Psoas muscle (tissue), 7 donors: ENCODE measurements at regions not wholly inside any gene's neighbourhood (a gene's known extent, or its start where the extent isn't known, plus 50 kb on each side); places are given as distances from the start of the nearest gene placed in this dataset.
A peak's percentile ranks its signal among the peaks of the same experiment; 100 is the strongest.

Source experiments
- ATAC-seq, 4 donors: fragments of 200-7000 bp; cut with Tn5 transposase; one replicate each; pipeline ENCODE4 v1.9.1; 2020; ENCODE audit warnings: moderate library complexity in 3 of 4, mild to moderate bottlenecking in 2 of 4
- DNase-seq, 2 donors: peaks; one replicate each; pipeline ENCODE4 v3.0.0-alpha.2; 2020
- H3K27ac ChIP-seq: fragments of 200-600 bp; one replicate; pipeline ENCODE4 v1.8.0; 2022
- H3K27me3 ChIP-seq, 3 donors: fragments of 200-600 bp in 1 of 3; one replicate each; pipeline versions ENCODE4 v1.6.1 to v1.8.0; 2013 to 2022; ENCODE audit warnings: low read length in 2 of 3, mild to moderate bottlenecking in 2 of 3, moderate library complexity in 1 of 3; ENCODE audit not compliant: insufficient read depth in 3 of 3
- H3K36me3 ChIP-seq, 2 donors: fragments of 200-600 bp in 1 of 2; one replicate each; pipeline versions ENCODE4 v1.6.1 to v1.8.0; 2013 to 2022; ENCODE audit warnings: low read depth in 1 of 2, mild to moderate bottlenecking in 1 of 2, moderate library complexity in 1 of 2; ENCODE audit not compliant: insufficient read depth in 1 of 2
- H3K4me1 ChIP-seq: fragments of 200-600 bp; one replicate; pipeline ENCODE4 v1.8.0; 2022
- H3K4me3 ChIP-seq: fragments of 200-600 bp; one replicate; pipeline ENCODE4 v1.8.0; 2022; ENCODE audit warnings: mild to moderate bottlenecking
- H3K9me3 ChIP-seq: fragments of 200-600 bp; one replicate; pipeline ENCODE4 v1.8.0; 2022
- CTCF ChIP-seq: fragments of 200-600 bp; IDR thresholded peaks from one replicate; pipeline ENCODE4 v1.8.0; 2022; ENCODE audit warnings: antibody characterized with exemption
- WGBS, 3 donors: extraction: QIAGEN DNeasy Blood & Tissue Kit; methylation state at CpG; one replicate each; pipeline versions ENCODE4 v1.1.6 to v1.1.7; 2013; 5-methylcytosine and 5-hydroxymethylcytosine counted together
- intact Hi-C, 2 donors: fragments of 100-400 bp; cut with DNase I; formaldehyde crosslinking; loops; one replicate each; pipeline versions ENCODE4 v1.11.0 to v1.14.2; 2022
- donor health status: healthy with polysubstance abuse.
- donor health status: DM: no; HTN: no; CAD: no; lungs with moderate emphysema.
- donor health status: Bipolar disorder and iron deficiency.
- donor health status: healthy.
- donor health status: DM: yes; HTN: yes; CAD: no.
- donor health status: DM: no; HTN: no; CAD: no.
- donor health status: DM: yes; HTN: yes; CAD: no.

- Histone ChIP-seq H3K27me3 (no peaks in the 10 kb centered on the region), H3K27ac (no peak overlapping the region), H3K9me3 (no peaks in the 10 kb centered on the region), H3K36me3 (no peaks in the 10 kb centered on the region), H3K4me1 (no peaks in the 10 kb centered on the region), H3K4me3 (no peak overlapping the region)
- ATAC-seq (no peak), DNase-seq (no peak)
- TF ChIP-seq CTCF = no peak
- WGBS, 3 donors = 69 to 81% (median 74%) methylated on average over 4 of the region's 4 CpGs
- intact Hi-C loops = no loop called here
Observed at GRCh38 chr3:182704926-182705325, 88.4 kb upstream of the ATP11B start.

GRCh38 chr3:182708810-182709209 lies 84.5 kb upstream of the ATP11B start:
- no peak for TF ChIP-seq CTCF
- Histone ChIP-seq H3K27ac (no peak overlapping the region), H3K27me3 (no peaks in the 10 kb centered on the region), H3K9me3 (no peaks in the 10 kb centered on the region), H3K36me3 (no peaks in the 10 kb centered on the region), H3K4me3 (no peak overlapping the region), H3K4me1 (no peaks in the 10 kb centered on the region)
- intact Hi-C loops = no loop called here
- ATAC-seq (no peak), DNase-seq (no peak)
- 55 to 61% (median 57%) methylated on average over 1 of the region's 1 CpG for WGBS, 3 donors

- intact Hi-C loops = no loop called here
- Histone ChIP-seq H3K27ac (no peak overlapping the region), H3K4me3 (no peak overlapping the region), H3K4me1 (no peaks in the 10 kb centered on the region), H3K9me3 (no peaks in the 10 kb centered on the region), H3K27me3 (no peaks in the 10 kb centered on the region), H3K36me3 (no peaks in the 10 kb centered on the region)
- ATAC-seq = no peak
- TF ChIP-seq CTCF = no peak
- no peak for DNase-seq
- 80 to 84% (median 80%) methylated on average over 6 of the region's 6 CpGs for WGBS, 3 donors
Observed at GRCh38 chr3:182709306-182709705, 84.0 kb upstream of the ATP11B start.

- intact Hi-C loops = loop anchor here (5.0 kb wide), 2 partner anchors 82 to 132 kb away; partner anchors contain the start of gene ATP11B (in 1 of the 2)
Observed at GRCh38 chr3:182710557-182711157, 82.6 kb upstream of the ATP11B start.

More at GRCh38 chr3:182710557-182711157, 82.6 kb upstream of the ATP11B start:
- ATAC-seq (peak in 2 of 4 donors; percentile 47 to 50), DNase-seq (no peak)
- no peaks in the 10 kb centered on the region for H3K27me3 ChIP-seq
- no peaks in the 10 kb centered on the region for H3K36me3 ChIP-seq
- no peak overlapping the region for H3K4me3 ChIP-seq
- H3K27ac ChIP-seq = no peak overlapping the region
- WGBS, 3 donors = 42 to 51% (median 47%) methylated on average over 7 of the region's 7 CpGs
- H3K9me3 ChIP-seq = no peaks in the 10 kb centered on the region
- TF ChIP-seq CTCF = peak; percentile 47
- H3K4me1 ChIP-seq = no peaks in the 10 kb centered on the region
